ENCODE measurements at regions not wholly inside any gene's neighbourhood (a gene's known extent, or its start where the extent isn't known, plus 50 kb on each side); places are given as distances from the start of the nearest gene placed in this dataset.

DNA sequence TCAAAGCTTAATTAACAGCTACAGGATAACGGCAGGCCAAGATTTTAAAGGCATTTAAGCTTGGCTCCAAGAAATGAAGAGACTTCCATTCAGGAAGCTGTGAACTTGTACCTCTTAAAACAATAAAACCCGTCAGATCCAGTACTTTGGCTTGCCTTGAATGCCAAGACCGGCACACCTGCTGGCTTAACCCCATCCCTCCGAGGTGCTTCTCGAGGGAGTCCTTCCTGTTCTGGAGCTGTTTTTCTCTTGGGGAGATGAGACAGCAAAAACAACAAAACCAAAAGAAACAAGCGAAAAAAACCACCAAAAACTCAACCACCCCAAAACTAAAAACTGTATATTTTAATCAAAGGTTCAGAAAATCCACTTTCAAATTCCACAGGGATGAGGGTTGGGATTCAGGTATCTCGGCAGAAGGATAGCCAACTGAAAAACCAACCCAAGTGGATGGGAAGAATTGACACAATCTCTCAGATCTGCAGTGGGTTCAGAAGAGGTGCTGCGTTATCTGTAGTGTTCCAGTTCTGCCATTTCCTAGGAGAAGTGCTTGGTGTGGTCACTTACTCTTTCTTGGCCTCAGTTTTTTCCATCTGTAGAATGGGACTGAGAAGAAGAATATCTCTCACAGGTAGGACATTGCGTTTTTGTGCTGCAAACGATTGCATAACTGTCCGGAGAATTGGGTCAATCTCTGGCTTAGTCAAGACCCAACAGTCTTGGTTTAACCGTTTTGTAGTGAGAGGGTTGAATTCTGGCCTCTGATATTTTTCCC, 420.1 kb downstream of the VRK1 start:
- no peaks in the 10 kb centered on the region for H3K36me3 ChIP-seq (ENCODE audit: insufficient read depth, low read length)
- no peak overlapping the region for H3K9ac ChIP-seq (ENCODE audit: low read length)
- H3F3A ChIP-seq (ENCODE audit: insufficient read depth, low read length, poor library complexity, severe bottlenecking) = no peaks in the 10 kb centered on the region
- no peak overlapping the region for H3K4me3 ChIP-seq (ENCODE audit: low read length)
- no peak overlapping the region for H3K4me2 ChIP-seq (ENCODE audit: low read length)
- H3K27ac ChIP-seq (ENCODE audit: low read length) = no peak overlapping the region
- TF ChIP-seq RAD21 (conservative IDR thresholded peaks at IDR 0.05) (no peak), TAF1 (IDR thresholded peaks at IDR 0.05; ENCODE audit: low read depth) (no peak), POLR2AphosphoS5 (IDR thresholded peaks at IDR 0.05) (no peak), EZH2 (IDR thresholded peaks at IDR 0.05; ENCODE audit: borderline replicate concordance, insufficient read depth, low read length, poor library complexity, severe bottlenecking) (no peak), EP300 (conservative IDR thresholded peaks at IDR 0.05; ENCODE audit: poor library complexity, severe bottlenecking) (no peak), SMC3 (conservative IDR thresholded peaks at IDR 0.05; ENCODE audit: poor library complexity) (no peak), MXI1 (conservative IDR thresholded peaks at IDR 0.05; ENCODE audit: poor library complexity, severe bottlenecking) (no peak)
- TF ChIP-seq, protein P1, sequence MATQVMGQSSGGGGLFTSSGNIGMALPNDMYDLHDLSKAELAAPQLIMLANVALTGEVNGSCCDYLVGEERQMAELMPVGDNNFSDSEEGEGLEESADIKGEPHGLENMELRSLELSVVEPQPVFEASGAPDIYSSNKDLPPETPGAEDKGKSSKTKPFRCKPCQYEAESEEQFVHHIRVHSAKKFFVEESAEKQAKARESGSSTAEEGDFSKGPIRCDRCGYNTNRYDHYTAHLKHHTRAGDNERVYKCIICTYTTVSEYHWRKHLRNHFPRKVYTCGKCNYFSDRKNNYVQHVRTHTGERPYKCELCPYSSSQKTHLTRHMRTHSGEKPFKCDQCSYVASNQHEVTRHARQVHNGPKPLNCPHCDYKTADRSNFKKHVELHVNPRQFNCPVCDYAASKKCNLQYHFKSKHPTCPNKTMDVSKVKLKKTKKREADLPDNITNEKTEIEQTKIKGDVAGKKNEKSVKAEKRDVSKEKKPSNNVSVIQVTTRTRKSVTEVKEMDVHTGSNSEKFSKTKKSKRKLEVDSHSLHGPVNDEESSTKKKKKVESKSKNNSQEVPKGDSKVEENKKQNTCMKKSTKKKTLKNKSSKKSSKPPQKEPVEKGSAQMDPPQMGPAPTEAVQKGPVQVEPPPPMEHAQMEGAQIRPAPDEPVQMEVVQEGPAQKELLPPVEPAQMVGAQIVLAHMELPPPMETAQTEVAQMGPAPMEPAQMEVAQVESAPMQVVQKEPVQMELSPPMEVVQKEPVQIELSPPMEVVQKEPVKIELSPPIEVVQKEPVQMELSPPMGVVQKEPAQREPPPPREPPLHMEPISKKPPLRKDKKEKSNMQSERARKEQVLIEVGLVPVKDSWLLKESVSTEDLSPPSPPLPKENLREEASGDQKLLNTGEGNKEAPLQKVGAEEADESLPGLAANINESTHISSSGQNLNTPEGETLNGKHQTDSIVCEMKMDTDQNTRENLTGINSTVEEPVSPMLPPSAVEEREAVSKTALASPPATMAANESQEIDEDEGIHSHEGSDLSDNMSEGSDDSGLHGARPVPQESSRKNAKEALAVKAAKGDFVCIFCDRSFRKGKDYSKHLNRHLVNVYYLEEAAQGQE (IDR thresholded peaks at IDR 0.05; ENCODE audit: borderline replicate concordance) = no peak
- TF ChIP-seq, protein P2, sequence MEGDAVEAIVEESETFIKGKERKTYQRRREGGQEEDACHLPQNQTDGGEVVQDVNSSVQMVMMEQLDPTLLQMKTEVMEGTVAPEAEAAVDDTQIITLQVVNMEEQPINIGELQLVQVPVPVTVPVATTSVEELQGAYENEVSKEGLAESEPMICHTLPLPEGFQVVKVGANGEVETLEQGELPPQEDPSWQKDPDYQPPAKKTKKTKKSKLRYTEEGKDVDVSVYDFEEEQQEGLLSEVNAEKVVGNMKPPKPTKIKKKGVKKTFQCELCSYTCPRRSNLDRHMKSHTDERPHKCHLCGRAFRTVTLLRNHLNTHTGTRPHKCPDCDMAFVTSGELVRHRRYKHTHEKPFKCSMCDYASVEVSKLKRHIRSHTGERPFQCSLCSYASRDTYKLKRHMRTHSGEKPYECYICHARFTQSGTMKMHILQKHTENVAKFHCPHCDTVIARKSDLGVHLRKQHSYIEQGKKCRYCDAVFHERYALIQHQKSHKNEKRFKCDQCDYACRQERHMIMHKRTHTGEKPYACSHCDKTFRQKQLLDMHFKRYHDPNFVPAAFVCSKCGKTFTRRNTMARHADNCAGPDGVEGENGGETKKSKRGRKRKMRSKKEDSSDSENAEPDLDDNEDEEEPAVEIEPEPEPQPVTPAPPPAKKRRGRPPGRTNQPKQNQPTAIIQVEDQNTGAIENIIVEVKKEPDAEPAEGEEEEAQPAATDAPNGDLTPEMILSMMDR (IDR thresholded peaks at IDR 0.05; ENCODE audit: poor library complexity, severe bottlenecking) = no peak
- no peaks in the 10 kb centered on the region for H3K79me2 ChIP-seq (replicated peaks; ENCODE audit: insufficient read depth, low read length)
- H3K9me3 ChIP-seq (ENCODE audit: low read length) = no peaks in the 10 kb centered on the region
- peaks cover 20% of the 10 kb centered on the region for H3K27me3 ChIP-seq (ENCODE audit: insufficient read depth, low read depth, low read length)
- H3K9me2 ChIP-seq (ENCODE audit: insufficient read depth, low read length) = no peaks in the 10 kb centered on the region
- no peaks in the 10 kb centered on the region for H4K20me1 ChIP-seq (ENCODE audit: insufficient read depth)
- H2AFZ ChIP-seq (ENCODE audit: low read depth, low read length) = no peak overlapping the region

DNA sequence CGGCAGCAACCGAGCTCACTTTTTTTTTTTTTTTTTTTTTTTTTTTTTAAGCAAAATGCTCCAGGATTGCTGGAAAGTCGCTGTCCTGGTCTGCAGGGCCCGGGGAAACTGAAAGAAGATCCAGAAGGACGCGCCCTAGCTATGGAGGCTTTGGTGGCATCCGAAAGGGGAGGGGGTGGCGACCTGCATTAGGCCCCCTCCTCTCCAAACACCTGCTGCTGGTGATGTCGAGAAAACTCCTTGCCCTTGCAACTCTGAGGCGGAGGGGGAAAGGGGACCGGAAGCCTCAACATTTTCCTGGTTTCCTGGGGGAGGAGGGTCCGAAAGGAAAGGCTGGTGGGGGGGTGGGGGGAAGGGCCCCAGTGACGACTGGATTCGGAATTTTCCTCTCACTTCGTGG, 421.1 kb downstream of the VRK1 start:
- TF ChIP-seq EP300 (conservative IDR thresholded peaks at IDR 0.05; ENCODE audit: poor library complexity, severe bottlenecking) (no peak), RAD21 (conservative IDR thresholded peaks at IDR 0.05) (no peak), SMC3 (conservative IDR thresholded peaks at IDR 0.05; ENCODE audit: poor library complexity) (no peak), TAF1 (IDR thresholded peaks at IDR 0.05; ENCODE audit: low read depth) (no peak), EZH2 (IDR thresholded peaks at IDR 0.05; ENCODE audit: borderline replicate concordance, insufficient read depth, low read length, poor library complexity, severe bottlenecking) (no peak), MXI1 (conservative IDR thresholded peaks at IDR 0.05; ENCODE audit: poor library complexity, severe bottlenecking) (no peak), POLR2AphosphoS5 (IDR thresholded peaks at IDR 0.05) (no peak)
- TF ChIP-seq, protein P1 (IDR thresholded peaks at IDR 0.05; ENCODE audit: borderline replicate concordance) = no peak
- TF ChIP-seq, protein P2 (IDR thresholded peaks at IDR 0.05; ENCODE audit: poor library complexity, severe bottlenecking) = no peak
- H3F3A ChIP-seq (ENCODE audit: insufficient read depth, low read length, poor library complexity, severe bottlenecking) = no peaks in the 10 kb centered on the region
- H3K4me3 ChIP-seq (ENCODE audit: low read length) = no peak overlapping the region
- no peak overlapping the region for H2AFZ ChIP-seq (ENCODE audit: low read depth, low read length)
- H3K9me3 ChIP-seq (ENCODE audit: low read length) = no peaks in the 10 kb centered on the region
- no peaks in the 10 kb centered on the region for H3K9me2 ChIP-seq (ENCODE audit: insufficient read depth, low read length)
- H3K36me3 ChIP-seq (ENCODE audit: insufficient read depth, low read length) = no peaks in the 10 kb centered on the region
- no peaks in the 10 kb centered on the region for H3K79me2 ChIP-seq (replicated peaks; ENCODE audit: insufficient read depth, low read length)
- no peak overlapping the region for H3K27ac ChIP-seq (ENCODE audit: low read length)
- H3K4me2 ChIP-seq (ENCODE audit: low read length) = no peak overlapping the region
- H4K20me1 ChIP-seq (ENCODE audit: insufficient read depth) = no peaks in the 10 kb centered on the region
- no peak overlapping the region for H3K9ac ChIP-seq (ENCODE audit: low read length)
- peaks cover 20% of the 10 kb centered on the region for H3K27me3 ChIP-seq (ENCODE audit: insufficient read depth, low read depth, low read length)

Measured in neural cell (in vitro differentiated cells).